GM13976 (cell line): ENCODE measurements at regions not wholly inside any gene's neighbourhood (a gene's known extent, or its start where the extent isn't known, plus 50 kb on each side); places are given as distances from the start of the nearest gene placed in this dataset.

ENCODE experiments used
- DNase-seq: peaks from one replicate; pipeline ENCODE4 v3.0.0; 2012; ENCODE audit warnings: low spot score
- CTCF ChIP-seq: IDR thresholded peaks from 2 replicates; pipeline ENCODE4 v1.5.1; 2012; ENCODE audit warnings: borderline replicate concordance, mild to moderate bottlenecking; ENCODE audit not compliant: insufficient read depth; ENCODE audit errors: extremely low read depth, missing control alignments, control extremely low read depth
- in situ Hi-C: fragments of 300-500 bp; cut with MboI; formaldehyde crosslinking; loops from one replicate; pipeline ENCODE4 v1.12.0; 2022; ENCODE audit warnings: low sequenced_read_pairs, mixed read lengths, inconsistent platforms; ENCODE audit not compliant: unreplicated experiment

GRCh38 chr22:49576241-49577141, 251.2 kb downstream of the BRD1 start:
- in situ Hi-C loops, result no loop called here
- no peak for DNase-seq

GRCh38 chr22:49575703-49576081, 252.0 kb downstream of the BRD1 start:
- in situ Hi-C loops, result no loop called here
- no peak for DNase-seq
- no peak for TF ChIP-seq CTCF

More at GRCh38 chr22:49576241-49577141, 251.2 kb downstream of the BRD1 start:
- TF ChIP-seq CTCF, result no peak

GRCh38 chr22:49574881-49575702, 252.6 kb downstream of the BRD1 start:
- DNase-seq, result no peak
- no peak for TF ChIP-seq CTCF

DNA sequence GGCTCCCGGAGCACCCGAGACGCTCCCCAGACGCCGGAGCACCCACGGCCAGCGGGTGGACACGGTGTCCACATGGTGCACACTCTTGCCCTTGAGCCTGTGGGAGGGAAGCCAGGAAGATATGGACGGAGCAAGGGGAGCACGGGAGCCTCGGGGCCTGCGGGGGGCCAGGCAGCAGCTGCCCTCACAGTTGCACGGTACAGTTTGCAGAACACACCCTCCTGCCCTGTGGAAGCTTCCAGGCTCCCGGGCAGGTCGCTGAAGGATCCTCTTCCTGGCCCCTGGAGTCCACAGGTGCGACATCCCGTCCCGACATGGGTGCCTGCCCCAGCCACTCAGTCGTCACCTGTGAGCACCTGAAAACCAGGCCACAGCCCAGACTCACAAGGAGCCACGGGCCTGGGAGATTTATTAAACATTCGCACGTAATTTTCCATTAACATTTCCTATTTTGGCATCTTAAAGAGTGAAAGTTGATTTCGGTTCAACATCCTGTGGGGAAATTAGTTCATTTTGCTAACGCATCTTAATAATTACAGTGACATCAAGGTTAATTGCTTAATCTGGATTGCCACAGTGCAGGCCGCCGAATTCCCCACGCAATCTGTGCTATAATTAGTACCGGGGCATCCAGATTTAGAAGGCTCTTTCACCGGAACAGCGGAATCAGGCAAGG, 253.3 kb downstream of the BRD1 start:
- DNase-seq, result no peak
- in situ Hi-C loops, result no loop called here
- no peak for TF ChIP-seq CTCF

More at GRCh38 chr22:49574881-49575702, 252.6 kb downstream of the BRD1 start:
- in situ Hi-C loops, result no loop called here

GRCh38 chr22:49573109-49573765, 254.4 kb downstream of the BRD1 start:
- no peak for TF ChIP-seq CTCF
- DNase-seq, result no peak
- in situ Hi-C loops, result no loop called here

DNA sequence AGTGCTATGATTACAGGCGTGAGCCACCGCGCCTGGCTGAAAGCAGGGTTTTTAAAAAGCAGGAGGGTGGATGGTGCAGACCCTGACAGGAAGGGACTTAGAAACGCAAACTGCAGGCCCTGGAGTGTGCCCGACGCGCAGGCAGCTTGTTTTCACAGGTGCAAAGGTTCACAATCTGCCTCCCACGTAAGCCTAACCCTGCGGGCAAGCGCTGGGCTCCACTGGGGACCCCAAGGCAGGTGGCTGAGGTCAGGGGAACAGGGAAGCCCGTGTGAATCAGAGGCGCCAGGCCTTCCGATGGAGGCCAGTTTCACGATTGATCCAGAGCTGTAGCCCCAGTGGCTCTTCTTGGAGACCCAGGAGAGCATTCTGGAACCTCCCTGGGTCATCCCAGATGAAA, 256.3 kb downstream of the BRD1 start:
- in situ Hi-C loops, result no loop called here
- DNase-seq, result no peak
- no peak for TF ChIP-seq CTCF
